NOMO-1 treated with dmso at 0.1 percent for 144 hours (cell line): ENCODE measurements at regions not wholly inside any gene's neighbourhood (a gene's known extent, or its start where the extent isn't known, plus 50 kb on each side); places are given as distances from the start of the nearest gene placed in this dataset.

Experiments
- DNase-seq: peaks from one replicate; lab custom pipeline; 2025; ENCODE audit not compliant: unreplicated experiment; lab: John Stamatoyannopoulos, UW

DNA sequence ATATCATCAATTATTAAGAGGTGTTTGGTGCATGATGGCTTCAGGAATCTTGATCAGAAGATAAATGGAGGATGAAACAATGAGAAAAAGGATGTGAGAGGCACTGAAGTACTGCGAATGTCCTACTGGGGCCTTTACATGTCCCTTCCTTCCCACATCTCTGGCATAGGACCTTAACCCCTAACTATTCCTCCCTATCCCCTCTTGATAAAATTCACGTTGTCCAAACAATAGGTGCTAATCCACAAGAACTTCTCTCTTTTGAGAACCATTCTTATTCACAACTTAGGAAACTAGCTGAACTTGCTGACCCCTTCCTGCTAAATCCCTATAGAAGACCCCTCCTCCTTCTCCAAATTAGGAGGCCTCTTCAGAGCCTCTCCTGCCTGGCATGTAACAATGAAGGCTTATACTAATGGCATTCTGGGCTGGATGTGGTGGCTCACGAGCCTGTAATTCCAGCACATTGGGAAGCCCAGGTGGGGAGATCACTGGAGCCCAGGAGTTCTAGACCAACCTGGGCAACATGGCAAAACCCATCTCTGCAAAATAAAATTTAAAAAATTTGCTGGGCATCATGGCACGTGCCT is 276.5 kb upstream of the SMARCA2 start:
- DNase-seq: no peak

DNA sequence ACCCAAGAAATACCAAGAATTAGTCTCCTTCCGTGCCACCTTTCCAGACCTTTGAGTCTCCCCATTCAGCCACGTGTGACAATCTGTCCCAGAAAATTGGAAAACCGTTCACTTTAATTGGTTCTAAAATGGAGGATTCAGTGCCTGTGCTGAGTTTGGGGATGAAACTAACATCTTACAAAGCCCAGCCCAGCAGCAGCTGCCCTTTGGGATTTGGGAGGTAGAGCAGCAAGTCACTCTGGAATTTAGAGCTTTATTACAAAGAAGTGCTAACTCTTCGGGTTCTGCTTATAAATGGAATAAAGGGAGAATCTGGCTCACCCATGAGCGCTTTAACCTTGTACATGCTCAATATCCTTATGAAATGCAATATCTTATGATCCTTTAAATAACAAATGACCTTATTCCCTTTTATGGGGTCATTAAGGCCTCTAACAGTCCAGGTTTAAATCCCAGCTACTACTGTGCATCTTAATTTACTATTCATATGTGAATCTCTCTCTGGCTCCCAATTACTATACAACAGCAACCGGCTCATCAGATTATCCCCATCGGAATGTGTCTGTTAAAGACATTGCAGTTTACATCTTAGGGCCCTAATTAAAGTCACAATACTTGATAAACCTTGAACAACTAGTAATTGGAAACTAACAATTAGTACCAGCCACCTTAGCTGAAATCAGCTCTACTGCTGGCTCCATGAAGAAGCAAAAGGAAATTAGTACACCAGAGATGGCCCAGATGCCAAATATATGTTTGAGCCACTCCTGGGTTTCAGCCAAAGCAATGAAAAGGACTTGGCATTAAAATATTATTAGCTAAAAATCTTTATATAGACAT is 271.8 kb upstream of the SMARCA2 start:
- no peak for DNase-seq

DNA sequence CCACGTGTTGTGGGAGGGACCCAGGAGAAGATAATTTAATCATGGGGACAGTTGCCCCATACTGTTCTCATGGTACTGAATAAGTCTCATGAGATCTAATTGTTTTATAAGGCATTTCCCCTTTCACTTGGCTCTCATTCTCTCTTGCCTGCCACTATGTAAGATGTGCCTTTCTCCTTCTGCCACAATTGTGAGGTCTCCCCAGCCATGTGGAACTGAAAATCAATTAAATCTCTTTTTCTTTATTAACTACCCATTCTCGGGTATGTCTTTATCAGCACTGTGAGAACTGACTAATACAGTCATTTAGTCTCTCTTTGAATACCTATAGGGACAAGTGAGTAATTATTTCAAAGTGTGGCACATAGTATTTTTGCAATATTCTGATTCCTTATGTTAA is 269.2 kb upstream of the SMARCA2 start:
- DNase-seq: no peak

DNA sequence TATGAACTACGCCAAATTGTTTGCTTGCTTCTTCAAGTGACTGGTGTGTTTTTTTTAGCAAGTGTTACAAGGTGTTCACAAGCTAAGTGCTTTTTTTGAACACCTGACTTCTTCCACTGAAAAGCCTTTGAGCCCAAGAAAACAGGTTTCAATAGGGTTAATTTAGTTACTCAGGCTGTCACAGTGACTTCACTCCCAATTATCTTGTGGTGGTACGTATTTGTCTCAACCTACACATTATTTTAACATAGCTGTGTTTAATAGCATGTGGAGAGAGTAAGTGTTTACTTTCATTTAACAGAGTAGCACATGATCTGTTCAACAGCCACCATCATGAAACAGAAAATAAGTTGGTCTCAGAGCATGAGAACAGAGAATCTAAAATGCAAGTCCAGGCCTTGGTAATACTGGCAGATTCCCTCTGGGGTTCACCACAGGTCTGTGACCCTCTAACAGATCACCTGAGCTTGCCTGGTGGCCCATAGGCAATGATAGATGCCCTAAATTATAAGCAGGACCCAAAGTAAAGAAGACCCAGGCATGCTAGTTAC is 267.7 kb upstream of the SMARCA2 start:
- no peak for DNase-seq

DNA sequence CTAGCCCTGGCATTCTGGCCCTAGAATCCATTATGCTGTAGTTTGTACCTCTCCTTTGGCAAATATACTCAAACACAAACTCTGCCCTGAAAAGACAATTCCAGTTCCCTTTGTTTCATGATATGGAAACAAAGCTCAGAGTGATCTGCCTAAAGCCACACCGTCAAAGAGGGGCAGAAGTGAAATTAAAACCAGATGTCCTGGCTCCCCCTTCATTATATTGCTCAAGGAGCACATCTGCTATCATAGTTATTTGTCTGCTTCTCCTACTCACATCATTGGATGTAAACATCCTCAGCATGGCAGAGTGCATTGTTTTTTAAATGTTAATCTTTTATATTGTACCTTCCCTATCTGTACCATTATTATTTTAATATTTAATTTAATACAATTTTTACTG is 266.7 kb upstream of the SMARCA2 start:
- DNase-seq: no peak

DNA sequence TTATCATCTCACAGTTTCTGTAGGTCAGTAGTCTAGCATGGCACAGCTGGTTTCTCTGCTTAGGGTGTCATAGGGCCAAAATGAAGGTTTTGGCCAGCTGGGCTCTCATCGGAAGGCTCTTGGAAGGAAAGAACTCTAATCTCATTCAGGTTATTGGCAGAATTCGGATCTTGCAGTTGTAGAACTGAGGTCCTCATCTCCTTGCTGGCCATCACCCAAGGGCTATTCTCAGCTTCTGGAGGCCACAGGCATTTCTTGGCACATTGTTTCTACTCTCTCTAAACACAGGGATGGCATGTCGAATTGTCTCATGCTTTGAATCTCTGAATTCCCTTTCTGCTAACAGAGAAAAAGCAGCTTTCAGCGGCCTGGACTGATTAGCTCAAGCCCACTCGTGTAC is 258.0 kb upstream of the SMARCA2 start:
- DNase-seq: no peak

DNA sequence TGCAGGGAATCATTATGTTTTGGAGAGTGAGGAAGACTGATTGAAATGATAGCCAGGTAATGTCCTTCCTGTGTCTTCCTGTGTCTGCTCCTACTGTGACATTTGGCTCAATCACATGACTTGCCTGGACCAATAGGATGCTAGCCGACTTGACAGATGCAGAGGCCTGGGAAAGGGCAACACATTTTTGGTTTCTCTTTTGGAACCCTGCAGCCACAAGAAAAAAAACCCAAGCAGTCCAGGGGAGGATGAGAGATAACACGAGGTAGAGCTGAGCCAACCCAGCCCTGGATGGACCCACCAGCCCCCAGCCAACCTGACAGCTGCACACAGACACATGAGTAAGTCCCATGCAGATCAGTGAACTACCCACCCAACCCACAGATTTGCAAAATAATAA is 256.1 kb upstream of the SMARCA2 start:
- no peak for DNase-seq

DNA sequence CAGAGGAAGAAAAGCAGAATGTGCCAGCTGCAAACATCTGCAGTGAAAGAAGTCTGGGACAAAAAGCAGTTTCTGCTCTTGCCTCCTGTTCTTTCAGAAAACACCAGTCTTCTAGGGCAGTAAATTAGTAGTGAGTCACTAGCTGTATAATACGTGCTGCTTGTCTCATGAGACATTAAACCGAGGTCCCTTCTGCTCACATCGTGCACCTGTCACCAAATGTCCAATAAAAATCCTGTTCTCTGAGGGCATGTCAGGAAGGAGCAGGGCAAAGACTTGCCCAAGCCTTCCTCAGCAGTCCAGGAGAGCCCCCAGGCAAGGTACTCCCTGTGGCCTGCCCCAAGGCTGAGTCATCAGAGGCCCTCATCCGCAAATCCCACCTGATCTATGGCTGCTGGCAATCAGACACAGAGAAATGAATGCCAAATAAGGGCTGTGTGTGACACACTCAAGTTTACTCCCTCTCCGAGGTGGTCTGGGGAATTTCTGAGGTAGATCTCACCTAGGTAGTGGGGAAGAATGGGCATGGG is 255.3 kb upstream of the SMARCA2 start:
- DNase-seq: no peak

DNA sequence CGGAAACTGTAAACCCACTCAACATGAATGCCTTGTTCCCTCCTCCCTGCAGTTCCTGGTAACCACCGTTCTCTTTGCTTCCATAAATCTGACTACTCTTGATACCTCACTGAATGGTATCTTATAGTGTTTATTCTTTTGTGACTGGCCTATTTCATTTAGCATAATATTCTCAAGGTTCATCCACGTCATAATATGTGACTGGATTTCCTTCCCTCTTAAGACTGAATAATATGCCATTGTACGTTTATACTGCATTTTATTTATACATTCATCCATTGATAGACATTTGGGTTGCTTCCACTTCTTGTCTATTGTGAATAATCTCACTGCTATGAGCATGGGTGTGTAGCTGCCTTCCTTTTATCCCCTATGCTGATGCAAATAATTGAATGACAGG is 253.3 kb upstream of the SMARCA2 start:
- no peak for DNase-seq

DNA sequence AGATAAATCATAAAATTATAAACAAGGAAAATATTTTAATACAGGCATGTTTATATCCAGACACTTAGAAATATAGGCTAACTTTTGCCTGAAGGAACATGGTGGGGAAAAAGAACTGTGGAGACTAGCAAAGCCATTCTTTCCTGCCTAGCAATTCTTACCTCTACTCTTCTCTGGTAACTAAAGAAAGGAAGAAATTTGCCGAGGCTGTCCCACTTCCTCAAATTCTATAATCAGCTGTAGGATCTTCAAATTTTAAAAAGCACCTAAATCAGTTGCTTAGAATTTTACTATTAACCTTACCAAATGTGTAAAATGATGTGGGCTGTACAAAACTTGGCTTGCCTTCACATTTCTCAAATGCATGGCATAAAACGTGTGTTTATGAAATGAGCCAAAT is 249.1 kb upstream of the SMARCA2 start:
- DNase-seq: no peak

DNA sequence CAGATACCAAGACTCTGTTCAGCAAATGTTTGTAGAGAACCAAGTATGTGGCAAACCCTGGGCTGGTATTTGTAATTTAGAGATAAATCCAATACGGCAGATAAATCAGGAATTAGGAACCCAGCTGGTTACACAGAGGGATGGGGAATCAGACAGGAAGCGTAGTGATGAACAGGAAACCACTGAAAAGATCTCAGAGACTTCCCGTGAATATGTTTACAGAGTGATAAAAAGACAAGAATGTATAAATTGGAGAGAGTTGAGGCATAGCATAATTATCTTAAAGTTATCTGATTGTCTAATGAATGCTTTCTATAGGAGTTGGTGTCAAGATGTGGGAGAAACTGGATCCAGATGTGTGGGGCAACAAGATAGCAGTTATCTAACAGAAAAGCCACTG is 246.6 kb upstream of the SMARCA2 start:
- no peak for DNase-seq

DNA sequence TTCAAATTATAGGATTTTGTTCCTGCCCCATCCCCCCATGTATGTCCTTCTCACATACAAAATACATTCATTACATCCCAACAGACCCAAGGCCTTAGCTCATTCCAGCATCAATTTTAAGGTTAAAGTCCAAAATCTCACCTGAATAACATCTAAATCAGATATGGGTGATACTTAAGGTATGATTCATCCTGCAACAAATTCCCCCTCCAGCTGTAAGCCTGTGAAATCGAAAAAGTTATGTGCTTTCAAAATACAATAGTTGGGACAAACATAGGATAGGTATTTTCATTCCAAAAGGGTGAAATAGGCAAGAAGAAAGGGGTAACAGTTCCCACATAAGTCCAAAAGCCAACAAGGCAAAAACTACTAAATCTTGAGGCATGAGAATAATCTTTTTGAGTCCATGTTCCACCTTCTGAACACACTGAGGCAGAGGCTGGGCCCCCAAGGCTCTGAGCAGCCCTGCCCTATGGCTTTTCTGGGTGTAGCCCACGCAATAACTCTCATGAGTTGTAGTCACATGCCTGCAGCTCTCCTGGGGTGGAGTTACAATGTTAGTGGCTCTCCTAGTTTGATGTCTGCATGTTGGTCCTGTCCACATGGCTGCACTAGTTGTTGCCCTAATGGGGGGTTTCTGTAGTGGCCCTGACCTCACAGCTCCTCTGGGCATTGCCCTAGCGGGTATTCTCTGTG is 243.9 kb upstream of the SMARCA2 start:
- no peak for DNase-seq

DNA sequence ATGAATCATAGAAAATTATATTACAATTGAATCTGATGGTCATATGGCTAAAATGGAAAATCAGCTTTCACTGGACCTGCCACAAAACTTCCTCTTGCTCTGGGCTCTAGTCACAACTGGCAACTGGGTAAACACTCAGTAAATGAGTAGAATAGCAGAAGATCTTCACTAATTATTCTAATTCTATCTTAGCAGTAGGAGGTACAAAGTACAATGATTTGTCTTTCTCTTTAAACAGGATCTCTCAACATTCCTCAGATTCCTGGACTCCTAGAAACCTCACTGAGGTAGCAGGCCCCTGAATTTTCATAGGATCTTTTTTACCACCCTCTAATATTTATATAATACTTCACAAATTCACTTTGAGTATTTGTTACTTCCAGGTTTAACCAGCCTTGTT is 239.9 kb upstream of the SMARCA2 start:
- no peak for DNase-seq

DNA sequence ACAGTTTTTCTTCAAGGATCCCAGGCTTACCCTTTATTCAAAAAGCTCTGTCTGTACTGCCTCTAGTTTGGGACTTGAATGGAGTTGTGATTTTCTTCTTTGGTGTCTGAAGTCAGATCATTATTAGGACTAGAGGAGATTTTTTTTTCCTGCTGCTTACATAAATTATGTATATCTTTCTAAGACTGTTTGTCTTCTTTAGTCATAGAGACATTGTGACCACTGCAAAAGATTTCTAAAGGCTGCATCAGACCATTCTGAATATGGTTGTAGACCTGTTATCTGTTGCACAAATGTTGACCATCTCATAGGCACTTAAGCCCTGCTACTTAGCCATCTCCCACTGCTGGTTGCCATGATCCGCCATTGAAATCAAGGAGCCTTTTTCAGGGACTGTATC is 238.5 kb upstream of the SMARCA2 start:
- no peak for DNase-seq

DNA sequence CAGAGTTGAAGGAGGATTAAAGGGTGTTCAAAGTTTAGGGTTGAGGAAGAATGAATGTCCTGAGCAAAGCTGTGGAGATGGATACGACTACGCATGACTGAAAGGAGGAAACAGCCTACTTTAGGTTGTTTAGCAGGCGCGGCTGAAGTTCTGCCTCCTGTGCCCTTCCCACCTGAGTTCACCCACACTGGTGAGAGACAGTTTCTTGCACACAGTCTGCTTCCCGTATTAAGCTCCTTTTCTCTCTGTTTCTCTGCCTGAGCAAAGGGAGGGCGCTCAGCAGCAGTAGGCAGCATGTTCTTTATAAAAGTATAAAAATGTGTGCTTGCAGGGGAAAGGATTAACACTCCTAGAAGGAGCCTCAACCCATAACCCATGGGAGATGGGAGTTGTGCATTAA is 224.0 kb upstream of the SMARCA2 start:
- no peak for DNase-seq

DNA sequence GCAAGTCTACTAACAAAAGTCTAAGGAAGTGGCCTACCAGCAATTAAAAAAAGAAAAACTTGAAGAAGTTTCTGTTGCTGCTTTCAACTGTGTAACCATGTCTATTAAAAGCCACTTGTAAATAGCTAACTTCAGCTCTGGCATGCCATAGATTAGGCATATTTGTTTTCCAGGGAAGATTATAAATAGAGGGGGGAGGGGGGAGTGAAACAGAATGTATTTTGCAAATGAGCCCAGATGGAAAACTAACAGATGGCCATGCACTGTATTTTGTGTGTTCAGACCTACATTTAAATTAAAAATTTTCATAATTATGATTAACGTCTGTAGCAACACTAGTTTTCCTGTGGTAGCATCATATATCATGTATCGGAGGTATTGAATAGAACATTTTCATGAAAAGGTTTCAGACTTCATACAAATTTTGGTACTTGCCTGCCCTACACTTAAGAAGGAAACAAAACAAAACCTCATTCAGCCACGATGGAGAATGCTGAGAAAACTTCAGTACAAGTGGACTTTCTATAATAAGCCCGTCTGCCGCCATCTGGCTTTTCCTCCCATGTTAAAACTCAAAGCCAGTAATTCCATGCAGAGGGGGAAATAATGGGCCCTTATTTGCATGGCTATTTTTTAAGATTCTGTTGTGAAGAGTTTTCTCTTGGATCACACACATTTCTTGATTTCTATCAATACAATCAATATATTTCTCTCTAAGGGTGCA is 220.4 kb upstream of the SMARCA2 start:
- DNase-seq: no peak

DNA sequence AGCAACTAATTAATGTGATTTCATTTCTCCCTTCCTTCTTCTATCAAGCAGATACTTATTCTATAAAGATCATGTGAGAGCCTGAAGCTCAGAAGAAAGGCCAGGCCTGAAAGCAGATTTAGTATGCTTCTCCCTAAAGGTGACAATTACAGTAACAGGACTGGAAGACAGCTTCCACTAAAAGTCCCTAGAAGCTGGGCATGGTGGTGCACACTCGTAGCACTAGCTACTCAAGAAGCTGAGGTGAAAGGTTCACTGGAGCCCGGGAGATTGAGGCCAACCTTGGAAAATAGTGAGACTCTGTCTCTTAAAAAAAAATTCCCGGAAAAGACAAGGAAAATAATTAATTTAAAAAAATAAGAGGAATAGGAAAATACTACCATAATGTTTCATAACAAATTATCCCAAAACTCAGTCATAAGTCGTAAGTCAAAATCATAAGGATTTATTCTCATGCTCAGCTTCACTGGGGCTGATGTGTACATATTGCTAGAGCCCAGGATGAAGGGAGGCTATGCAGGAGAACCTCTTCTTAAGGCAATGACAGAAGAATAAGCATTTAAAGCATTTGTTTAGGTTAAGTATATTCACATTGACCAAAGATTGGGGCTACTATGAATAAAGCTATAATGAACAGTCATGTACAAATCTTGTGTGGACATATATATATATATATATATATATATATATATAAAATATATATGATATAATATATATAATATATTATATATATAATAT is 210.8 kb upstream of the SMARCA2 start:
- no peak for DNase-seq

DNA sequence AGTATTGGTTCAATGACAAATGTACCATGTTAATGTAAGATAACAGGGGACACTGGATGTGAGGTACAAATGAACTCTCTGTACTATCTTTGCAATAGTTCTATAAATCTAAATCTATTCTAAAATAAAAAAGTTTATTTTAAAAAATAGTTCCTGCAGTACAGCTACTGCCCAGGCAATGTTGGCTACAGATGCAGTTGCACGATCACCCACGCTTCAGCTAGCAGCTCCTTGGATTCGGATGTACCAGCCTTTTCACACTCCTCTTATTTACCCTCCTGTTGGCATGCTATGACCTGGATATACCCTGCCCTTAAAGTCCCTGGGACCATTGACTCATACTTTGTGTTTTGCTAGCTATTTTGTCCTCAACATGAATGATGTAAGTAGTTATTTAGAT is 185.4 kb upstream of the SMARCA2 start:
- no peak for DNase-seq

DNA sequence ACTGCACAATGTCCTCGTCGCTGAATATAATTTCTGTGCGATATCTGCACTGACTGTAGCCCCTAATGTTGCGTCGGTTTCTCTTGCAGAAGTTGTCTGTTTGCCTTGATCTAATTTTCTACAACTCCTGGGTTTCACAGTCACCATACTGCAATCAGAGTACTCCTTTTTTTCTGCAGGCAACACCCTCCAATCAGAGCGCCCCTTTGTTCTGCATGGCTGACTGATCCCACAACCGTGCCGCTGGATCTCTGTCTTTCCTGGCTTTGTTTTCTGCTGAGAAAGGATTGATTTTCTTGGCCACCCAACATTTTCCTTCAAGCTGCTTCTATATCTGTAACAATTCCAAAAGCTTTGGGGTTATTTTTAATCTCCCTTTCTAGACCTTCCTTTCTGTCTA is 182.2 kb upstream of the SMARCA2 start:
- DNase-seq: no peak

DNA sequence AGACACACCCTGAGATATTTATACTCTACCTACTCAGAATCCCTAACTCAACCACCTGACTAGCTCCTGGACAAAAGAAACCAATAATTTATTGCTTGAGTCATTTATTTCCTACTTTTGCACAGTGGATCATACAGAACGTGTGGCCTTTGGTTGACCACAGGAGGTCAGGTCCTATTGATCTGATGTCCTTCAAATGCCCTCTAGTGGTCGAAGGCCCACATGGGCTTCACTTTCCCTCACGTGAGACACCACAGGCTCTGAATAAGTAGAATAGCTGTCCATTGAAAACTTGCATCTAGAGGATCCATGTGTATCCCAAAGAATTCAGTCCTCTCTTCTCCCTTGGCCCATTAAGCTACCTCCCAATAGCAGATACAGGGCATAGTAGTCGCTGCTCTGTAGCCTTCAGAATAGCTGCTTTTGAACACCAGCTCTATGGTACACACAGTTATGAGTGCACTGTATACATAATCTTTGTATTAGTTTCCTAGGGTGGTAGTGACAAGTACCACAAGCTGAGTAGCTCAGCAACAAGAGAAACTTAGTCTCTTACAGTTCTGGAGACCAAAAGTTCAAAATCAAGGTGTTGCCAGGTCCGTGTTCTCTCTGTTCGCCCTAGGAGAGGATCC is 177.6 kb upstream of the SMARCA2 start:
- DNase-seq: no peak
